ENCODE measurements at regions not wholly inside any gene's neighbourhood (a gene's known extent, or its start where the extent isn't known, plus 50 kb on each side); places are given as distances from the start of the nearest gene placed in this dataset.
A peak's percentile ranks its signal among the peaks of the same experiment; 100 is the strongest.

GRCh38 chr17:74083321-74083720 is 120.2 kb upstream of the RPL38 start (continued):
- no peak for TF ChIP-seq ZBTB33 (IDR thresholded peaks at IDR 0.05; ENCODE audit: extremely low read depth, insufficient replicate concordance, low read length)
- TF ChIP-seq ZFX (IDR thresholded peaks at IDR 0.05), result no peak
- no peak for TF ChIP-seq SP1 (IDR thresholded peaks at IDR 0.05; ENCODE audit: low read depth)
- no peak for TF ChIP-seq ELF1 (IDR thresholded peaks at IDR 0.05; ENCODE audit: borderline replicate concordance, low read depth)
- TF ChIP-seq CEBPB (IDR thresholded peaks at IDR 0.05; ENCODE audit: low read depth), result no peak
- no peak for TF ChIP-seq EGR1 (IDR thresholded peaks at IDR 0.05; ENCODE audit: low read depth)
- TF ChIP-seq POLR2A (IDR thresholded peaks at IDR 0.05; ENCODE audit: borderline replicate concordance, extremely low read depth, insufficient read depth, insufficient read length), result no peak
- no peak for TF ChIP-seq YY1 (IDR thresholded peaks at IDR 0.05; ENCODE audit: extremely low read depth, insufficient replicate concordance, low read depth, low read length)
- no peak for TF ChIP-seq SIN3A (IDR thresholded peaks at IDR 0.05; ENCODE audit: low read depth)
- no peak for TF ChIP-seq FOSL1 (IDR thresholded peaks at IDR 0.05; ENCODE audit: low read depth)

GRCh38 chr17:74085434-74085833 is 118.0 kb upstream of the RPL38 start:
- H3K4me3 ChIP-seq (replicated peaks in 1 of 2; ENCODE audit: low read depth in 1 of 2, low read length in 2 of 2), result no peak overlapping the region
- no peak overlapping the region for H3K9ac ChIP-seq (ENCODE audit: low read length)
- CTCF ChIA-PET, result interaction anchor here (0.7 to 1.1 kb wide), 4 partner anchors 16 to 165 kb away, joined by 3 to 6 read pairs (median 4); partner anchors contain the start of gene RPL38
- peak; percentile 40 for ATAC-seq
- H3K27ac ChIP-seq (ENCODE audit: low read depth, low read length), result no peak overlapping the region
- H3K4me2 ChIP-seq (ENCODE audit: low read length), result no peak overlapping the region
- H4K20me1 ChIP-seq (ENCODE audit: insufficient read depth), result no peaks in the 10 kb centered on the region
- intact Hi-C loops (cut with micrococcal nuclease), result no loop called here
- H3K9me3 ChIP-seq (ENCODE audit: control insufficient read depth in 1 of 2, insufficient read depth in 1 of 2, low read depth in 1 of 2, low read length in 2 of 2), result peaks cover 8 to 11% of the 10 kb centered on the region in 2 experiments; a peak in 3 of 4 replicates
- POLR2A ChIA-PET, result no interaction called here
- no peaks in the 10 kb centered on the region for H3K79me2 ChIP-seq (ENCODE audit: insufficient read depth, low read length)
- DNase-seq (ENCODE audit: low read depth, low spot score), result peak; percentile 37
- BruUV-seq (replicated peaks), result no TSS peak
- H3K9me2 ChIP-seq (ENCODE audit: insufficient read depth), result no peaks in the 10 kb centered on the region
- no peak overlapping the region for H2AFZ ChIP-seq (ENCODE audit: low read depth, low read length, poor library complexity, severe bottlenecking)
- no peak for TF ChIP-seq ZFX (IDR thresholded peaks at IDR 0.05)
- no peak for TF ChIP-seq EZH2 (IDR thresholded peaks at IDR 0.05)
- TF ChIP-seq EGR1 (IDR thresholded peaks at IDR 0.05; ENCODE audit: low read depth), result no peak
- TF ChIP-seq REST (IDR thresholded peaks at IDR 0.05; ENCODE audit: low read depth), result no peak
- peak; percentile 84 for TF ChIP-seq CBX3 (IDR thresholded peaks at IDR 0.05; ENCODE audit: low read depth)
- TF ChIP-seq SP1 (IDR thresholded peaks at IDR 0.05; ENCODE audit: low read depth), result no peak
- no peak for TF ChIP-seq CEBPB (IDR thresholded peaks at IDR 0.05; ENCODE audit: low read depth)
- TF ChIP-seq CTCF (IDR thresholded peaks at IDR 0.05 in 2 of 3, conservative IDR thresholded peaks at IDR 0.05 in 1 of 3; ENCODE audit: borderline replicate concordance in 1 of 3, insufficient read depth in 1 of 3, low read depth in 2 of 3, low read length in 2 of 3), result peak; percentile 28 to 87 (median 79); a peak in 5 of 6 replicates
- TF ChIP-seq ZBTB33 (IDR thresholded peaks at IDR 0.05; ENCODE audit: extremely low read depth, insufficient replicate concordance, low read length), result no peak
- peak; percentile 36; the same call in 1 of the 2 replicates for TF ChIP-seq RAD21 (IDR thresholded peaks at IDR 0.05; ENCODE audit: low read depth)
- H3K27me3 ChIP-seq (ENCODE audit: insufficient read depth, low read length), result peaks cover 31% of the 10 kb centered on the region; the same call in 1 of the 2 replicates
- H3K36me3 ChIP-seq (ENCODE audit: control insufficient read depth in 1 of 2, insufficient read depth in 2 of 2, low read length in 2 of 2), result no peaks in the 10 kb centered on the region
- RAD21 ChIA-PET (ENCODE audit: low non-redundant PET in 1 of 2, low total read pairs in 2 of 2, uncharacterized antibody in 2 of 2, unreplicated experiment in 2 of 2), result no interaction called here
- no peaks in the 10 kb centered on the region for H3K4me1 ChIP-seq (ENCODE audit: control insufficient read depth in 1 of 2, insufficient read depth in 2 of 2, low read length in 2 of 2)

Measured in HCT116 (cell line).